GM18502 (cell line): ENCODE measurements at regions not wholly inside any gene's neighbourhood (a gene's known extent, or its start where the extent isn't known, plus 50 kb on each side); places are given as distances from the start of the nearest gene placed in this dataset.

Experiments
- ATAC-seq: cut with Tn5 transposase; IDR thresholded peaks from one replicate; pipeline ENCODE4 v1.9.1; 2021; ENCODE audit warnings: mild to moderate bottlenecking; ENCODE audit not compliant: unreplicated experiment, poor library complexity

- ATAC-seq: no peak
Observed at GRCh38 chr20:24829649-24830370, 119.3 kb upstream of the CST7 start.

GRCh38 chr20:24830649-24831048, 118.4 kb upstream of the CST7 start:
- no peak for ATAC-seq

- ATAC-seq: no peak
Observed at GRCh38 chr20:24831232-24831631, 117.8 kb upstream of the CST7 start.

GRCh38 chr20:24832518-24832917, 116.6 kb upstream of the CST7 start:
- no peak for ATAC-seq

DNA sequence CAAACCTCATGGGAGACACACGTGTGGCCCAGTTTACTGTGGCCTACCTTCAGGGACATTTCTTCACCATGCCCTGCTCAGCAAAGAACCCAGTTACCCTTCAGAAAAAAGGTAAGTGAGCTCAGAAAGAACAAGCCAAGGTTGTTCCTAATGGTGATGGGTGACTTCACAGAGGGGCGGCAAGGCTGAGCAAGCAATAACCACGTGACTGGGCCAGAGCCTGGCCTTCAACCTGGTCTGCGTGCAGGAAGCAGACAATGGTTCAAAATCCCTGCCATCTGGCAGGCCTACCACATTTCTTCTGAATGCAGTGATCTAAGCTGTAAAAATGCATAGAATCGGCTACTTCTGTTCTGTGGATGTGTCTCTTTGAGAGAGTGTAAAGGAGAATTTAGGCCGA, 115.5 kb upstream of the CST7 start:
- ATAC-seq: no peak

DNA sequence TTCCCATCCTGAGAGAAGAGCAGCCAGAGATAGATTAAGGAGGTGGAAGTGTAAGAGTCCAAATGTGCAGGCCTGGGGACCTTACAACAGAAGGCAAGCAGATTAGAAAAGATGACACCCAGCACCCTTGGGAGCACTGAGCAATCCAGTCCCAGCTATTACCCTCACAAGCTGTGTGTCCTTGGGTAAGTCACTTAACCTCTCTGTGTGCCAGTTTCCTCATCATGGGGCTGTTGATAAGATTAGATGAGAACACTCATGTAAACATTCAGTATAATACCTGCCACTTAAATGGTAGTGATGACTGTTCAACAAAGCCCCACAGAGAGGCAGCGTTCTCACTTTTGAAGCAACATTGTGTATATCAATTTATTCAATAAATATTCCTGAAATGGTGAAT, 114.8 kb upstream of the CST7 start:
- ATAC-seq: no peak

- no peak for ATAC-seq
Observed at GRCh38 chr20:24835195-24835594, 113.9 kb upstream of the CST7 start.

GRCh38 chr20:24836041-24836533, 113.0 kb upstream of the CST7 start:
- no peak for ATAC-seq

DNA sequence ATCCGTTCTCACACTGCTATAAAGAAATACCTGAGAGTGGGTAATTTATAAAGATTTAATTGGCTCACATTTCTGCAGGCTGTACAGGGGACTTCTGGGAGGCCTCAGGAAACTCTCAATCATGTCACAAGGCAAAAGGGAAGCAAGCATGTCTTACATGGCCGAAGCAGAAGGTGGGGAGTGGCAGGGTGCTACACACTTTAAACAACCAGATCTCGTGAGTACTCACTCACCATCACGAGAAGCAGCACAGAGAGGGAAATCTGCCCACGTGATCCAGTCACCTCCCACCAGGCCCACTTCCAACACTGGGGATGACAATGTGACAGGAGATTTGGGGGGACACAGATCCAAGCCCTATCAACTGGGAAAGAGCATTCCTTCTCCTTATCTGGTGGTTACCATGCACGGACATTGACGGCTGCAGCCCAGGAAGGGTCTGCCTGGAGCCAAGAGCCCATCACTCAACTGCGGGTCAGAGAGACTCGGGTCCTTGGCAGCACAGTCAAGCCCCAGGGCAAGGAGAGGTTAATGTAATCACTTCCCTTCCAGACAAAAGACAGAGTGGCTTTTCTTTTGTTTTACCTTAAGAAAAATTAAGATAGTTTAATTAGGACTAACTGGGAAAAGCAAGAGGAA, 112.3 kb upstream of the CST7 start:
- no peak for ATAC-seq

- ATAC-seq: no peak
Observed at GRCh38 chr20:24837781-24838450, 111.2 kb upstream of the CST7 start.

GRCh38 chr20:24838546-24839535, 110.2 kb upstream of the CST7 start:
- no peak for ATAC-seq

DNA sequence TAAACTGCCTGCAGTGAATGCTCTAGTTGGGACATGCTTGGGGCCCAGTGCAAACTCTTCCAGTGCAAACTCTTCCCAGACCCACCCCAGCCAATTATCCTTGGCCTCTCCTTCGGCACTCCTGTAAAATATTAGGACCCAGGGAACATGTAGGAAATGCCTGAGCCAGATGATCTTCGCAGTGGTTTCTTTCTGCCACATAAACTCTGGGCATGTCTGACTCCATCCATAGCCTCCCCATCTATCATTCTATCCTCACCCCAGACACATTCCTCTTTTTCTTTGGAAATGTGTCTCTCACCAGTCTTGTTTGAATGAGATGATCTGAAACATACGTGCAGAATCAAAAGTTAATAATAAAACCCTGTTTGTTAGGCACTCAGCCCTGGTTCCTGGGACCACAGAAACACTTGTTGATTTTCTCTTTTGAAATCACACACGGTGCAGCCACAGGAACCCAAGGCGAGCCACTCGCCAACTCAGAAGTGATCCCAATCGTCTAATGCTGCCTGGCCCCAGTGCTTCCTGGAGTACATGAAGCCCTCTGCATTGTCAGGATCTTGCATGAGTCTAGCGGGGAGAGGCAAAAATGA, 108.9 kb upstream of the CST7 start:
- no peak for ATAC-seq

DNA sequence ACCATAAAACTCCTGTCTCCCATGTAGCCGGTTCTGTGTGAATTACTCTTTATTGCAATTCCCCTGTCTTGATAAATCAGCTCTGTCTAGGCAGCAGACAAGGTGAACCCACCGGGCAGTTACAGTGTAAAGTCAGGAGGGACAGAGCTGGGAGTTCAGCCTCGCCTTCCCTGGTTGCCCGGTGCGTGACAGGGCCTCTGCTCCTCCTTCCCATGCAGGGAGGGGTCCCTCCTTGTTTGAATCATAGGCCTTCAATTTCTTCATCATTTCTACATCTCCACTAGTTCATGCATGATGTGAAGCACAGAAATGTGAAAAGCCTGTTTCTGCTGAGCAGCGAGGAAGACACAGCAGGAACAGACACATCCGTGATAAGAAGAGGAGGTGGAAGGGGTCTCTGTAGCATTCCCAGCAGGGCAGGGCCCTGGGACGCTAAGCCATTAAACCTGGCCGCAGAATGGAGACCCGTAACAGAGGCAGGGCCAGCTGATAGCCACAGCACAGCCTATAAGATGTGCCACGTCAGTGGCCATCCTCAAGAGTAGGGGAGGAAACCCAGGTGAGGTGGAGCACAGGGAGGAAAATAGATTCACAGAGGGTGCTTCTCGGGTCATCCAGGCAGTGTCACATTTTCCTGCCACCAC, 106.7 kb upstream of the CST7 start:
- ATAC-seq: no peak

- ATAC-seq: peak; percentile 93
Observed at GRCh38 chr20:24842918-24843715, 106.0 kb upstream of the CST7 start.

DNA sequence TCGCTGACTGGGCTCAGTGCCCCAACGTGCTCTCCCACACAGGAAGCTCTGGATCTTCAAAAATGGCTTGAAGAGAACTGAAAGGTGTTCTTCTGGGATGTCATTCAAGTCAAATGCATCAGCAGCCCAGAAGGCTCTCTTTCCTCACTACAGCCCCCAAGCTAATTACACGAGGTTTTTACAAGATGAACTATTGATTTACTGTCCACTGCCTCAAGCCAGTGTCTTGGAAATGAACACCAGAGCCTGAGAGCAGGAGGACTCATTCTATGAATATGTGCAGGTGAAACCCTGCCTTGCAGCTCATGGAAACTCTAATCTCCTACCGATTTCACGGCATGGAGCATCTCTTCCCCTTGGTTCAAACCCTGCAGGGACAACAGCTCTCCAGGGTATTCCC, 98.9 kb upstream of the CST7 start:
- ATAC-seq: no peak

GRCh38 chr20:24851346-24852019, 97.6 kb upstream of the CST7 start:
- ATAC-seq: peak; percentile 65

GRCh38 chr20:24853916-24854315, 95.2 kb upstream of the CST7 start:
- ATAC-seq: no peak

GRCh38 chr20:24855848-24856247, 93.2 kb upstream of the CST7 start:
- no peak for ATAC-seq
